NCI-H2196 (cell line): ENCODE measurements at regions not wholly inside any gene's neighbourhood (a gene's known extent, or its start where the extent isn't known, plus 50 kb on each side); places are given as distances from the start of the nearest gene placed in this dataset.

Experiments
- DNase-seq: peaks from one replicate; lab custom pipeline; 2025; ENCODE audit not compliant: unreplicated experiment; lab: John Stamatoyannopoulos, UW

DNA sequence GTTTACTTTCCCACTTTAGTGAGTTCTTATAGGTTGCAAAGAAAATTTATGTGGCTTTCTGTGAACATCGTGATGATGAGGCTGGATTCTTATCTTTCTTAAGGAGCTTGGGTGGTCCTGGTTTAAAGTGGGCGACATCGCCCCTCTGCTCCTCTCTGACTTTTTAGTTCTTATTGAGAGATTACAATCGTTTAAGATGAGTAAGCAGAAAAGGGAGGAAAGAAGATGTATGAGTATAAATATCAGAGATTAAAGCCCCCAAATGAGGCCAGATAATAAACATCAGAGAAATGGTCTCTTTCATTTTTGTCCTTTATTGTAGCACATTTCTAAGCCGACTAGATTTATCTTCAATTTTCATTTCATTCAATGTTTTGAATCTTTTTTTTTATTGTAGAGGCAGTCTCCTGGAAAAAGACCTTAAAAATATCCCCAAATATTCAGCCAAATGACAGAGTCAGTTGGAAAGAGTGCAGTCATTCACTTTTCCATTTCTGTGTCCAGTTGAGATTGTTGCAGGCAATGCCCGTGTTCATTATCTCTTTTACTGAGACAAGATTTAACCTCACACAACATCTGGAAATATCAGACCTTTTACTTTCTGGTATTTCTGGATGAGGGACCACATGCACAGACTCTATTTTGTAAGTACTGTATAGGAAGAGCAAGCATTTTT is 62.0 kb upstream of the PDE7B start:
- DNase-seq: no peak

DNA sequence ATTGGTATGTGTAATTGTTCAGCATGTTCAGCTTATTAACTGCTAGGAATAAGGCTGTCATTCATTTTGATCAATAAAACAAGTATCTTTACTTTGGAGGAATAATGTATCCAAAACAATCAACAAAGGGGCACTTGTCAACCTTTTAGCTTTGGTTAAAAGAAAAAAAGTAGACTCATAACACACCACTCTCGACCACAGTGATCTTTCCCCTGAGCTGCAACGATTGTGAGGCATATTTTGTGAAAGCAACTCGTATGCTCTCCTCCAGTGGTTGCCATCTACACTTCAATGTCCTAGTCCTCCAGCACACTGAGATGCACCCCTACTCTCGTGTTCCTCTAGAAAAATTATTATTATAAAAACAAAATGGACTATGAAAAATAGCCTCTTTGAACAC is 60.1 kb upstream of the PDE7B start:
- no peak for DNase-seq

DNA sequence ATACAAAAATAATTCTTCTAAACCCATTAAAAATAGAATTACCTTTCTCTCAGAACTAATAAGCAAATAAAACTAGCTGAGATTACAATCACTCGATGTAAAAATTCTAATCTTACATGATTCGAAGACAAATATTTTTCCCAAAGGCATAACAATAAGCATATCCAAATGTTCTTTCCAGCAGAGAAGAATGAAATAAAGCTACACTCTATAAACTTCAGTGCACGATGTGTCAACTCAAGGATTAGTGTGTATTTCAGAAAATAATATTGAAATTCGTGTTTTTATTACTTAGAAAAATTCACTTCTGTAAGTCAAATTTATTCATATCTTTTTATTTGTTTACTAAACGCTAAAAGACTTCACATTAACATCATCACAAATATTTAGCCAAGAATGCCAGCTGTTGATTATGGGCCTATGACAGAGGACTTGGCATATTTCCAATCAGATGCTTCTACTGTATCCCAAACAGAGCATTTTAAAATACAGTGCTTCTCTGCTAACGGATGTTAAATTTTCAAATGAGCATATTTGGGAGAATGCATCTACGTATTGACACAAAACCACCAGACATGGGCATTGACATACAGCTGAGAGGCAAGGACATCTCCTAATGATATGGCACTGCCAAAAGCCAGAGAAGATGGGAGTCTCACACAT is 54.7 kb upstream of the PDE7B start:
- no peak for DNase-seq

DNA sequence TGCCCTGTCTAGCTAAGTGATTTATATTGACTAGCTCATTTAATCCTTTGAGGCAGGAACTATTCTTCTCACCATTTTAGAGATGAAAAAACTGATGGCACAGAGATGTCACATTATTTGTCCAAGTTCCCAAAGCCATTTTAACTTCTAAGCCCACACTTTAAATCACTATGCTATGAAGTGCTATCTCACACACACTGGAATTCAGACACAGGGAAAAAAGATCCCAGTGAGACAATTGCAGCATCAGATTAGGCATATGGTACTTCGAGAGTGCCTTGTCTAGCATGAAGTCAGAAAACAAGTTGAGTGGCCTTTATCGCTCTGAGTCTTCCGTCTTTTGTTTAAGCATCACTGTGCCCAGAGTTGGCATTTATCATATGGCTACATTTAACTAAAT is 54.1 kb upstream of the PDE7B start:
- DNase-seq: no peak

DNA sequence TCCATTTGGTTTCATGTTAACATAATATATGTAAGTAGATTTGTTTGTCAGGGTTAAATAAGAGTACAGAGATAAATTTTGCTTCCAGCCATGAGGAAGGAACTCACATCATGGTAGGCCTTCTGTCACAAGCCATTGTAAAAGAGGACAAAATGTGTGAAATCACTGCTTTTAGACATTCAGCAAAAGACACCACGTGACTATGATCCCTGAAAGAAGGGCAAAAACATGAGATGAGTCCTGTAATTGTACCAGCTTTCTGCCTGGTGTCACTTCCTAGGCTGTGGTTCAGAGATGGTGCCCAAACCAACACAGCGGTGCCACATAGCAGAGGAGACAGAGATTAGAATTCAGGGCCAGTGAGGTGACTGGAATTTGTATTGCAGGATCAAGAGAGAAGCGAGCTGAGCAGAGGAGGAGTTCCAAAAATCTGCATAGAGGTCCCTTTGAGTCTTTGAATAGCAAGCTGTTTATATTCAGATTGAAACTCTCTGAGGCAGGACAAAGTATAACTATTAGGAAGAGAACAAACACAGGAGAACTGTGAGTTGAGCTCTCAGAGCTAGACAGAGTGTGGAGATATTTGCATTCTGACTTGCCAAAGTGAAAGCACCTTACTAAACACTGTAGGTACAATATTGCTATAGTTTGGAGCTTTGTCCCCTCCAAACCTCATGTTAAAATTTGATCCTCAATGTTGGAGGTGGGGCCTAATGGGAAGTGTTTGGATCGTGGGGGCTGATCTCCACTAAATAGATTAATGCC is 52.6 kb upstream of the PDE7B start:
- no peak for DNase-seq
